ENCODE measurements at regions not wholly inside any gene's neighbourhood (a gene's known extent, or its start where the extent isn't known, plus 50 kb on each side); places are given as distances from the start of the nearest gene placed in this dataset.
"Not testable (repeated sequence)": the region's sequence is repeated elsewhere in the genome, so short reads cannot be mapped to it uniquely, and the experiment has no call there.

GRCh38 chr12:4164188-4164558 lies 109.4 kb upstream of the CCND2 start:
- DNase-seq (ENCODE audit: missing footprints) (no peak), ATAC-seq (no peak)
- intact Hi-C loops (cut with DNase I), result loop anchor here (10.0 kb wide), 1 partner anchor 101 kb away; no protein-coding TSS in a partner anchor

DNA sequence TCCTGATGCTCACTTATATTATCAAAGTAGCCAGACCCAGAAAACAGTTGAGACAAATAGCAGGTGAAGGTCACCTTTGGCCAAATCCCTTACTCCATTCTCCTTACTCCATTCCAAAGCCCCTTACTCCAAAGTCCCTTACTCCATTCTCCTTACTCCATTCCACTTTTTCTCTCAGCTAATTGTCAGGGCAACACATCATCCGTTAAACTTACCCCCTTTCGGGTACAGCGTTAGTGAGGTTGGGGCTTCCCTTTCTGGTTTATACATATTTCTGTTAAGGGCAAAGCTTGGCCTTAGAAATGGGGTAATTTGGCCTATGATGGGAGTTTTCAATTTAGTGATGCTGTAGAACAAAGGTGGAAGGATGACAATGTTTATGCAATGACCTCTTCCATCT lies 111.8 kb upstream of the CCND2 start:
- ATAC-seq, result no peak
- no peak for DNase-seq (ENCODE audit: missing footprints)
- intact Hi-C loops (cut with DNase I), result loop anchor here (10.0 kb wide), 1 partner anchor 103 kb away; no protein-coding TSS in a partner anchor

DNA sequence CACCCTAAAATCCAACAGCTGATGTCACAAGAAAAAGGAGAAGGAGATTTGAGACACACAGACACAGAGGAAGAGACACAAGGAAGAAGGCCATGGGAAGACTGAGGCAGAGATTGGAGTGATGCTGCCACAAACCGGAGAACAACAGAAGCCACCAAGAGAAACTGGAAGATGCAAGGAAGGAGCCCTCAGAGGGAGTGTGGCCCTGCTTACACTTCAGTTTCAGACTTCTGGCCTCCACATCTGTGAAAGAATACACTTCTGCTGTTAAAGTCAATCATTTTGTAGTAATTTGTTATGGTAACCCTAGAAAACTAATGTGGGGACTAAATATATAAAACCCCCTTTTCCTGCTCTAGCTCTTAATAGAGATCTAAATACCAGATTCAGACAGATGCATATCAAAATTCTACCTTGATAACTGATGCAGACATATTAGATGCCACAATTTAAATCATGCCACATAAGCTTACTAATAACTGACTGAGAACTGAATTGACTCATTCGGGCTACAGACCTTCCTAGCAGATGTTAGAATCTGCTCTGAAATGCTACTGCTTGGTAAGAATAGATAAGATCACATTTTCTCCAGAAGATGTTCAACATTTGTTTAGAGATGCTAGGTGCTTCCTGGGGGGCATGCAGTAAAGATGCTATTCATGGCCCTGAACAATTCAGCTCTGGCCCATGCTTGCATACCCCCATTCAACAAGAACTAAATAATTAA lies 113.1 kb upstream of the CCND2 start:
- intact Hi-C loops (cut with DNase I), result loop anchor here (10.0 kb wide), 1 partner anchor 104 kb away; no protein-coding TSS in a partner anchor
- no peak for ATAC-seq
- DNase-seq (ENCODE audit: missing footprints), result no peak

DNA sequence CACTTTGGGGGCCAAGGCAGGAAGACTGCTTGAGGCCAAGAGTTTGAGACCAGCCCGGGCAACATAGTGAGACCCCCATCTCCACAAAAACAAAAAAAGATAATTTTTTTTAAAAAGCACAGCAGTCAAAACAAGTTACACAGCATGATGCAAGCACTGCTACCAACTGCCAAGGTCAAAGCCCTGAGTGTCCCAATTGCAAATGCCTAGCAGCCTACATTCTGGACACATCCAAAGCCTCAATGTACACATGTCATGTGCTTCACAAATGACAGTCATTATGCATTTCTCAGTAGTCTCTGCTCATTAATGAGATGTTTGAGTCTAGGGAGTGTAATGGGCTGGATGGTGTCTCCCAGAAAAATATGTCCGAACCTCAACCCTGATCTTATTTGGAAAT lies 113.7 kb upstream of the CCND2 start:
- intact Hi-C loops (cut with DNase I), result loop anchor here (10.0 kb wide), 1 partner anchor 105 kb away; no protein-coding TSS in a partner anchor
- ATAC-seq (no peak), DNase-seq (ENCODE audit: missing footprints) (no peak)

DNA sequence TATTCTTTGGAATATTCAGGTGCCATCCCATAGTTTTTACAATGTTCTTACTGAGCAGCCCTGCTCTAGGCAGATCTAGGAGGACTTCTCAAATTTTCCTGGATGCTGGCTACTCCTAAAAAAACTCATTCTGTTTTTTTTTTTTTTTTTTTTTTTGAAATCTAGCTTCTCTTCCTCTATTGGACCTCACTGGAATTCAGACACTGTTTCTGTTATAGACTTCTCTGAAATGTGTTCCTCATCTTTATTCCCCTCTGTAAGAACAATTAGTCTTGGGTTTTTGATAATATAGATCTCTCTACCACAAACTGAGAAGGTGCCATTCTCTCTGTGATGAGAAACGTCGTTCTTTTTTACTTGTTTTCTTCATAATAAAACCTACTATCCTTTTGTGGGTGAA lies 115.3 kb upstream of the CCND2 start:
- DNase-seq (ENCODE audit: missing footprints) (no peak), ATAC-seq (no peak)
- intact Hi-C loops (cut with DNase I), result no loop called here

GRCh38 chr12:4157122-4157521 lies 116.4 kb upstream of the CCND2 start:
- ATAC-seq (no peak), DNase-seq (ENCODE audit: missing footprints) (no peak)
- intact Hi-C loops (cut with DNase I), result no loop called here

- intact Hi-C loops (cut with DNase I), result no loop called here
- no peak for ATAC-seq
- DNase-seq (ENCODE audit: missing footprints), result no peak
These were observed 117.2 kb upstream of the CCND2 start for GRCh38 chr12:4156317-4156716.

GRCh38 chr12:4154672-4155225 lies 118.8 kb upstream of the CCND2 start:
- ATAC-seq, result no peak
- intact Hi-C loops (cut with DNase I), result no loop called here
- DNase-seq (ENCODE audit: missing footprints), result no peak

- intact Hi-C loops (cut with DNase I), result no loop called here
- DNase-seq (ENCODE audit: missing footprints) (no peak), ATAC-seq (no peak)
These were observed 120.1 kb upstream of the CCND2 start for GRCh38 chr12:4153343-4153892.

DNA sequence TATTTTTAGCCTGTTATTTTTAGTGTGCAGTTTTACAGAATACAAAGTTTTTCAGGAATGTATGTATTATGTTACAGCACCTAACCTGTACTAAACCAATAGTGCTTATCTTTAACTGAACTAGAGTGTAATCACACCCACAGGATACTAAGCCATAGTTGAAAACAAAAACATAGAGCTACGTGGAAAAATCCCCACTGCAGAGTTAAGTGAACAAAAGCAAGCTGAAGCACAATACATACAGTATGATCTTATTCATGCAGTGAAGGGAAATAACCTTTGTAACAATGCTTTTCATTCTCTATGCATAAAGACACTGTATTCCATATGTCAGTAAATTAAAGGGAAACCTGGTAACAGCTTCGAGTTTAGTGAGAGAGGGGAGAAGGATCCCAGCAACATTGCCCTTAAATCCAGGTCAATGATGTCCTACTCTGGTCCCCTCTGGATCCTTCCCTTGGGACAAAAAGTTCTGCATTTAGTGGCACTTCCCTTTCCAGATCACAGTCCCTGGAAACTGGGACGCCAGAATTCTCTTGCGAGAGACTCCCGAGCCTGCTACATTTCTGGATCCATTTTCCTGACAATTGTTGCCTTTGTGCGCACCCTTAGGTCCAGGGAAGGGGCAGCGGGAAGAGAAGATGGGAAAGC lies 121.3 kb upstream of the CCND2 start:
- intact Hi-C loops (cut with DNase I), result no loop called here
- DNase-seq (ENCODE audit: missing footprints), result no peak
- no peak for ATAC-seq

DNA sequence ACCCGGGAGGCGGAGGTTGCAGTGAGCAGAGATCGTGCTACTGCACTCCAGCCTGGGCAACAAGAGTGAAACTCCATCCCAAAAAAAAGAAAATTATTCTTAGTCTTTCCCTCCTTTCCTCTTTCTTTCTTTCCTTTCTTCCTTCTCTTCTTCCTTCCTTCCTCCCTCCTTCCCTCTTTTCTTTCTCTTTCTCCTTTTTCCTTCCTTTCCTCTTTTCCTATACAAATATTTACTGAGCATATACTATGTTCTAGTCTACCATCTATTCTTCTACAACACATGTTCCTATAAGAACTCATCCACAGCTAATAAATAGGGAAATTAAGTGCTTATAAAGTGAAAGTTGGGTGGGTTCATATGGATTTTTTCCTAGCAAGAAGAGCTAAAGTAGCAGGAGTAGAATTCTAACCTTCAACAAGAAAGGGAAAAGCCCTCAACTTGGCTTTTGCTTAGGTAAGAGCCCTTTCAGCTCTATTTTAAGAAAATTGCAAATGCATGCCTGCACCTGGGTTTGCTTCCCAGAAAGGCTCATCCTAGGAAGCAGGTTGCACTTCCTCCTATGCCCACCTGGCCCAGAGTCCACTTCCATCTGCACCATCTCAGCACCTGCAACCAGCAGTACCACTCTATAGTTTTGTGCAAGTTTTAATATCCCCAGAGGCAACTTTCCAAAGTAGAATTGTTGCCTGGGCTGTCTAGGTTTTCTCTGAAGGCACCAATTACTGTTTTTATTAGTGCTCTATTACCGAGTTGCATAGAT lies 122.0 kb upstream of the CCND2 start:
- no peak for DNase-seq (ENCODE audit: missing footprints)
- ATAC-seq, result no peak
- intact Hi-C loops (cut with DNase I), result no loop called here

- ATAC-seq; intact Hi-C loops (cut with DNase I); DNase-seq (ENCODE audit: missing footprints): not testable (repeated sequence)
These were observed 123.2 kb upstream of the CCND2 start for GRCh38 chr12:4150355-4150754.

GRCh38 chr12:4148418-4149056 lies 125.0 kb upstream of the CCND2 start:
- intact Hi-C loops (cut with DNase I), result no loop called here
- peak; percentile 81 for DNase-seq (ENCODE audit: missing footprints)
- no peak for ATAC-seq

DNA sequence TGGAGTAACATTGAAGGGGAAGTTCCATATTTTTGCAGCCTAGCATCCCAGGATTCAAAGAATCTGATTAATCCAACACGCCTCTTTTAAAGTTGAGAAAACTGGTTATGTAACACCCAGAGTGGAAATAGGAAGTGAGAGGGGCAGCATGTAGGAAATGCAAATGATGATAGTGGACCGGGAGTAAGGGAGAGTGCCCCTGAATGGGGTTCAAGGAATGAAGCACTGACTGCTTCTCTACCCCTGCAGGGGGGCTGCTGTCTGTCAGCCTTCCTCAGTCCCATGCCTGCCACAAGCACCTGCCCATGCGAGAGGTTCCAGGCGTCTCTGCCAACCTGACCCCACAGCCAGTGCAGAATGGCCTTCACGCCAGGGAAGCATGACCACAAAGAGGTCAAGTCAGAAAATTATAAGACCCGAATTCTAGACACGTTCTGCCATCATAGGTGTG lies 126.5 kb upstream of the CCND2 start:
- intact Hi-C loops (cut with DNase I), result no loop called here
- DNase-seq (ENCODE audit: missing footprints) (no peak), ATAC-seq (no peak)

DNA sequence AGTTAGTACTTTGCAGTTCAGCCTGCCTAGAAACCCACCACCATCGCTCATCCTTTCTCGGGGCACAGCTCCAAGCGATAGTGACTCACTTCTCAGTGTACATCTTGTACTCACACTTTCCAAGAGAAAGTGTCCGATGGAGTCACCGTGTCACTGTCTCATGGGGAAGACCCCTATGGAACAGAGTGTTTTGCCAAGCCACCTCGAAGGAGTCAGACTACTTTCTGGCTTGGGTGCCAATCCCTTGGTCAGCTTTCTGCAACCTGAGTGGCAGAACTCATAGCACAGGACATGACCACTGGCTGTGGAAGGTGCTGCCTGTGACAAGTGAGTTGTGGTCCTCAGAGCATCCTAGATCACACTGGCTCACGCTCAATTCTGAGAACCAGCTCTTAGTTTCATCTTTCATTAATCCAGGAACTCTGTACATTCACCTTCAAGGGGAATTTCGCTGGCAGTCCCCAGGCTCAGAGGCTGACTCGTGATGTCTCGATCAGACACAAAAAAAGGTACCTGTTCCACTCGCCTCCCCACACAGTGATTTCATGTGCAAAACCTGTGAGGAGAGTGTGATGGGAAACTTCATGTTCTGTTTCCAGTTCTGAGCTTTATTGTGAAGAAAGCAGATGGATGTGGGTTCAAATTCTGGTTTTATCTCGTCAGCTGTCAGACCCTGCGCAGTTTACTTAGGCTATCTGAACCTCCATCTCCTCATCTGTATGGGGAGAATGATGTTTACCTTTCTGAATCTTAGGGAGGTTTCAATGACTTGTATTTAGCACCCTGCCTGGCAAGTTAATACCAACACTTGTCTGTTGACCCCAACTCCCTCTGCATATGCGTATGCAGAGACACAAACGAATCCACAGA lies 127.3 kb upstream of the CCND2 start:
- no peak for ATAC-seq
- DNase-seq (ENCODE audit: missing footprints), result no peak
- intact Hi-C loops (cut with DNase I), result no loop called here

DNA sequence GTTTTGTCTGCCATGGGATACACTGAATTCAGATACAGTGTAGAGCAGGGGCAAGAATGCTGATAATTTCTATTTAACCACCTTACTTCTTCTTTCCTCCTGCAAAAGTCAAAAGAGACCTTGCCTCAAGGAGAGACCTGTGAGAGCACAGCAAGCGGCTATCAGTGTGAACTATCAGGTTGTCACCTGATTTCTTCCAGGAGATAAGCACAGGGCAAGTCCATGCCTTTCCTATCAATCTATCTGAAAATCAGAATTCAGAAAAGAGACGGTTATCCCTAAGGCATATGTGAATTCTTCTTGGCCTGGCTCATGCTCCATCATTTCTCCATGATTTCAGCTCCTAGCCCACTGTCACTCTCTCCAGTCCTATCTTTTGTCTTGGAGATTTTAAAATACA lies 128.9 kb upstream of the CCND2 start:
- DNase-seq (ENCODE audit: missing footprints) (no peak), ATAC-seq (no peak)
- intact Hi-C loops (cut with DNase I), result no loop called here

- no peak for ATAC-seq
- DNase-seq (ENCODE audit: missing footprints), result no peak
- intact Hi-C loops (cut with DNase I), result no loop called here
These were observed 129.7 kb upstream of the CCND2 start for GRCh38 chr12:4143896-4144295.

All from Right ventricle myocardium inferior (tissue), 1 donor.